Endodermal cell (in vitro differentiated cells): ENCODE measurements at regions not wholly inside any gene's neighbourhood (a gene's known extent, or its start where the extent isn't known, plus 50 kb on each side); places are given as distances from the start of the nearest gene placed in this dataset.

Experiments used
- DNase-seq: peaks from one replicate; pipeline ENCODE4 v3.0.0-alpha.2; 2017
- H3K27ac ChIP-seq: 2 replicates; pipeline ENCODE4 v1.5.1; 2013; ENCODE audit warnings: mild to moderate bottlenecking, low read depth, low read length, moderate library complexity
- H3K27me3 ChIP-seq: 2 replicates; pipeline ENCODE4 v1.6.1; 2013; ENCODE audit warnings: mild to moderate bottlenecking, low read length, moderate library complexity; ENCODE audit not compliant: insufficient read depth, control insufficient read depth, poor library complexity, severe bottlenecking
- H3K36me3 ChIP-seq: 2 replicates; pipeline ENCODE4 v1.7.0; 2013; ENCODE audit warnings: mild to moderate bottlenecking, low read length, moderate library complexity; ENCODE audit not compliant: control insufficient read depth, insufficient read depth
- H3K4me1 ChIP-seq: one replicate; pipeline ENCODE4 v1.7.0; 2013; ENCODE audit warnings: low read length; ENCODE audit not compliant: control insufficient read depth, insufficient read depth
- H3K4me3 ChIP-seq: 2 replicates; pipeline ENCODE4 v1.5.1; 2013; ENCODE audit warnings: mild to moderate bottlenecking, low read length, moderate library complexity
- H3K9ac ChIP-seq: 2 replicates; pipeline ENCODE4 v1.6.1; 2013; ENCODE audit warnings: mild to moderate bottlenecking, low read length, moderate library complexity; ENCODE audit not compliant: poor library complexity, severe bottlenecking; ENCODE audit errors: extremely low read depth
- H3K9me3 ChIP-seq: 2 replicates; pipeline ENCODE4 v1.6.1; 2013; ENCODE audit warnings: mild to moderate bottlenecking, low read length, moderate library complexity; ENCODE audit not compliant: control insufficient read depth
- H3K27ac Mint-ChIP-seq: 2 replicates; pipeline ENCODE4 v1.8.0; 2020; ENCODE audit warnings: mixed read lengths
- H3K27me3 Mint-ChIP-seq: 2 replicates; pipeline ENCODE4 v1.8.0; 2021; ENCODE audit warnings: mild to moderate bottlenecking, mixed read lengths; ENCODE audit not compliant: insufficient read depth
- H3K36me3 Mint-ChIP-seq: 2 replicates; pipeline ENCODE4 v1.8.0; 2020; ENCODE audit warnings: low read depth, mixed read lengths
- H3K4me1 Mint-ChIP-seq: 2 replicates; pipeline ENCODE4 v1.8.0; 2020; ENCODE audit warnings: mixed read lengths
- H3K4me3 Mint-ChIP-seq: 2 replicates; pipeline ENCODE4 v1.8.0; 2020; ENCODE audit warnings: mild to moderate bottlenecking, moderate library complexity, mixed read lengths
- H3K9me3 Mint-ChIP-seq: 2 replicates; pipeline ENCODE4 v1.8.0; 2020; ENCODE audit warnings: mild to moderate bottlenecking, mixed read lengths
- WGBS, 2 experiments: methylation state at CpG; one replicate each; pipeline versions ENCODE4 v1.1.5 to v1.1.7; 2013; ENCODE audit warnings: missing lambda C conversion rate in 2 of 2, mixed read lengths in 1 of 2; ENCODE audit not compliant: insufficient coverage in 1 of 2, insufficient read length in 1 of 2; 5-methylcytosine and 5-hydroxymethylcytosine counted together
- TF ChIP-seq, protein P1 (sequence below): fragments of 200-600 bp; sonication (generic); conservative IDR thresholded peaks from 2 replicates; pipeline ENCODE4 v1.5.0; 2021; ENCODE audit warnings: antibody characterized with exemption, mild to moderate bottlenecking

DNA sequence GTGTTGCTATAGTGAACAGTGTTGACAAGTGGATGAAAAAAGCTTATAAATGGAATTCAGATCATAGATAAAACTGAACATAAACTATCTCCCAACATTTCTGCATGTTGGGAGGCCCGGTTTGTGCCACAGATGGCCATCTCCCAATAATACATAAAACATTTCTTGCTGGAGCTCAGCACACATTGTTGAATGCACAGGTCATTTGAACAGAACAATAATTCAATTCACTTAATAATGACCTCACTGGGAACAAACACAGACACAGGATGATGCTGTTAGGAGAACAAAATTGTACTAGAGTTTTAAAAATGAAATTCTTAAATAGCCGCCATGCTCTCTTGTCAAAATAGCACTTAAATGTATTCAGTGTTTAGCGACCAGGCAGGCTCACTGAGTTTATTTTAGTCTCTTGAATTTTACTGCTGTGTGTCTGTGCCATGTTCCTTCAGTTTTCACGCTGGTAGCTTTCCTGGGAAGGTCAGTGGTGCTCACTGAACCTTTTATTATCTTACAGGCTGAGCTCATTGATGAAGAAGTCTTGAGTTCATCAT, 85.0 kb upstream of the SSBP2 start:
- WGBS, 2 experiments: 93 to 95% methylated on average over 3 to 4 of the region's 4 CpGs
- DNase-seq: no peak
- no peaks in the 10 kb centered on the region for H3K27me3 ChIP-seq
- Mint-ChIP-seq H3K27me3 (no peaks in the 10 kb centered on the region), H3K27ac (no peak overlapping the region), H3K4me1 (peaks cover 9% of the 10 kb centered on the region), H3K4me3 (no peak overlapping the region), H3K9me3 (no peaks in the 10 kb centered on the region), H3K36me3 (no peaks in the 10 kb centered on the region)
- H3K36me3 ChIP-seq: no peaks in the 10 kb centered on the region
- no peak overlapping the region for H3K4me3 ChIP-seq
- no peaks in the 10 kb centered on the region for H3K4me1 ChIP-seq
- H3K9me3 ChIP-seq: no peaks in the 10 kb centered on the region
- TF ChIP-seq, protein P1, sequence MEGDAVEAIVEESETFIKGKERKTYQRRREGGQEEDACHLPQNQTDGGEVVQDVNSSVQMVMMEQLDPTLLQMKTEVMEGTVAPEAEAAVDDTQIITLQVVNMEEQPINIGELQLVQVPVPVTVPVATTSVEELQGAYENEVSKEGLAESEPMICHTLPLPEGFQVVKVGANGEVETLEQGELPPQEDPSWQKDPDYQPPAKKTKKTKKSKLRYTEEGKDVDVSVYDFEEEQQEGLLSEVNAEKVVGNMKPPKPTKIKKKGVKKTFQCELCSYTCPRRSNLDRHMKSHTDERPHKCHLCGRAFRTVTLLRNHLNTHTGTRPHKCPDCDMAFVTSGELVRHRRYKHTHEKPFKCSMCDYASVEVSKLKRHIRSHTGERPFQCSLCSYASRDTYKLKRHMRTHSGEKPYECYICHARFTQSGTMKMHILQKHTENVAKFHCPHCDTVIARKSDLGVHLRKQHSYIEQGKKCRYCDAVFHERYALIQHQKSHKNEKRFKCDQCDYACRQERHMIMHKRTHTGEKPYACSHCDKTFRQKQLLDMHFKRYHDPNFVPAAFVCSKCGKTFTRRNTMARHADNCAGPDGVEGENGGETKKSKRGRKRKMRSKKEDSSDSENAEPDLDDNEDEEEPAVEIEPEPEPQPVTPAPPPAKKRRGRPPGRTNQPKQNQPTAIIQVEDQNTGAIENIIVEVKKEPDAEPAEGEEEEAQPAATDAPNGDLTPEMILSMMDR: no peak
- H3K27ac ChIP-seq: peak overlapping the region; percentile 31
- no peak overlapping the region for H3K9ac ChIP-seq

DNA sequence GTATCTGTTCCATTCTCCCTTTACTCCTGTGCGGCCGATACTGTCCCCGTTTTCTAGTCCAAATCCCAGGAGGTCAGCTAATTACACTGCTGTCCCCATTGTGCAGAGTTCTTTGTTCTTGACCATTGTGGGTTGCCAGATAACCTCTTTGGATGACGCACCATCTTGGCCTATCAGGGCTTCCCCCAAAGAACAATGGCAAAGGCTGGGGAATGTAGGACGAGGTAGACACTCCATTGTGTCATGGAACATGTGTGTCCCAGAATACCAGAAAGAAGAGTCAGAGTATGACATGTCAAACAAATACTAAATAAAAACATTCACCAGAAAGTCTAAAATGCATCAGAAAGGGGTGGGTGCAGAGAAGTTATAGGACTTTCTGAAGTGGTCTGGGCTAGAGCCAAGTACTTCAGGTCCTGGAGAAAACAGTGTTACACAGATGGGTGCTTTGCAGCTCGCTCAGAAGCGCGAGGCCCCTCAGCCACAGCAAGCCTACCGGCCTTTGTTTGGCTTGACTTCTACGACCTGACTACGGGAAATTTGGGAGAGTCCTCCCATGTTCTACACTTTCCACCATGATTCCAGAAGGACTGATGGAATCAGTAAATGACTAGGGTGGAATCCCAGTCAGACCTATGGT, 83.2 kb upstream of the SSBP2 start:
- Mint-ChIP-seq H3K9me3 (no peaks in the 10 kb centered on the region), H3K27me3 (no peaks in the 10 kb centered on the region), H3K4me1 (peaks cover 9% of the 10 kb centered on the region), H3K36me3 (no peaks in the 10 kb centered on the region), H3K27ac (no peak overlapping the region), H3K4me3 (no peak overlapping the region)
- Histone ChIP-seq H3K4me1 (no peaks in the 10 kb centered on the region), H3K4me3 (no peak overlapping the region), H3K27ac (no peak overlapping the region), H3K36me3 (no peaks in the 10 kb centered on the region), H3K9me3 (no peaks in the 10 kb centered on the region), H3K9ac (no peak overlapping the region), H3K27me3 (no peaks in the 10 kb centered on the region)
- WGBS, 2 experiments: 88 to 89% methylated on average over 4 to 11 of the region's 11 CpGs
- DNase-seq: no peak
- TF ChIP-seq, protein P1: no peak

DNA sequence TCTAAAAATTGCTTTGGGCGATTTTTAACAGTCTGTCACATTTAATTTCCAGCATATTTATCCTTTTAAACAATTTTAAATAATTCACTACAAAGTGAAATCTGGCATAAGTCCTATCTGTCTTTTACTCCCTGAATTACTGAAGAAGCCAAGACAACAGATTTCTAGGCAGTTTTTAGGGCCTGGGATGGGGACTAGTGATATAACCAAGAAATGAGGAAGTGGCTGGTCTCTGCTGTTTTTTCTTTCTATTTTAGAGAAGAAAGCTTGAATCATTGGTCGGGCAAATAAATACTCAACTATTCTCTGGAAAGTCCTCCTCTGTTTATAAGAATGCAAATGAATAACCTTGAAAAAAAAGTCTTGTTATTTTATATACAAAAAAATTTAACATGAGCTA, 79.7 kb upstream of the SSBP2 start:
- Mint-ChIP-seq H3K4me3 (no peak overlapping the region), H3K27me3 (no peaks in the 10 kb centered on the region)

More for the DNA sequence above, 79.7 kb upstream of the SSBP2 start:
- TF ChIP-seq, protein P1: no peak
- H3K27ac ChIP-seq: no peak overlapping the region
- no peaks in the 10 kb centered on the region for H3K4me1 ChIP-seq
- H3K36me3 ChIP-seq: no peaks in the 10 kb centered on the region
- Mint-ChIP-seq H3K27ac (no peak overlapping the region), H3K9me3 (no peaks in the 10 kb centered on the region), H3K4me1 (peaks cover 4% of the 10 kb centered on the region), H3K36me3 (no peaks in the 10 kb centered on the region)
- H3K4me3 ChIP-seq: no peak overlapping the region
- no peaks in the 10 kb centered on the region for H3K9me3 ChIP-seq
- WGBS, 2 experiments: 90% methylated on average over 2 of the region's 2 CpGs; no CpG with 5 or more reads in 1 of the 2 experiments
- no peak for DNase-seq
- H3K9ac ChIP-seq: no peak overlapping the region
- no peaks in the 10 kb centered on the region for H3K27me3 ChIP-seq
